Calu3 (cell line): ENCODE measurements at regions not wholly inside any gene's neighbourhood (a gene's known extent, or its start where the extent isn't known, plus 50 kb on each side); places are given as distances from the start of the nearest gene placed in this dataset.

ENCODE experiments used
- BruUV-seq: library from RNA; stranded (reverse); fragments of 400-500 nt; replicated peaks from 2 replicates; lab custom pipeline; 2021; lab: Mats Ljungman, UMichigan
- CTCF ChIA-PET: fragments of 300-600 bp; sonication (Branson Sonifier 250); formaldehyde crosslinking; loops from one replicate; lab custom pipeline; 2022; ENCODE audit warnings: antibody characterized with exemption; lab: Charles Lee
- DNase-seq: peaks from one replicate; pipeline ENCODE4 v3.0.0; 2022
- H3K27ac Mint-ChIP-seq: one replicate; pipeline ENCODE4 v1.8.0; 2022; ENCODE audit warnings: mixed read lengths; ENCODE audit not compliant: unreplicated experiment
- H3K27me3 Mint-ChIP-seq: one replicate; pipeline ENCODE4 v1.8.0; 2022; ENCODE audit warnings: mixed read lengths; ENCODE audit not compliant: unreplicated experiment
- H3K36me3 Mint-ChIP-seq: one replicate; pipeline ENCODE4 v1.8.0; 2022; ENCODE audit warnings: mild to moderate bottlenecking, moderate library complexity, mixed read lengths; ENCODE audit not compliant: insufficient read depth, unreplicated experiment
- H3K4me1 Mint-ChIP-seq: one replicate; pipeline ENCODE4 v1.8.0; 2022; ENCODE audit warnings: mild to moderate bottlenecking, low read depth, mixed read lengths; ENCODE audit not compliant: unreplicated experiment
- H3K4me3 Mint-ChIP-seq: one replicate; pipeline ENCODE4 v1.8.0; 2022; ENCODE audit warnings: mild to moderate bottlenecking, low read depth, moderate library complexity, mixed read lengths; ENCODE audit not compliant: unreplicated experiment
- H3K9me3 Mint-ChIP-seq: one replicate; pipeline ENCODE4 v1.8.0; 2022; ENCODE audit warnings: low read depth, mixed read lengths; ENCODE audit not compliant: unreplicated experiment
- intact Hi-C: fragments of 100-400 bp; cut with micrococcal nuclease; formaldehyde crosslinking; loops from one replicate; pipeline ENCODE4 v1.10.0; 2022; ENCODE audit not compliant: unreplicated experiment
- TF ChIP-seq, protein P1 (sequence below): fragments of 200-600 bp; IDR thresholded peaks from one replicate; pipeline ENCODE4 v1.8.0; 2022; ENCODE audit warnings: antibody characterized with exemption; ENCODE audit not compliant: unreplicated experiment

DNA sequence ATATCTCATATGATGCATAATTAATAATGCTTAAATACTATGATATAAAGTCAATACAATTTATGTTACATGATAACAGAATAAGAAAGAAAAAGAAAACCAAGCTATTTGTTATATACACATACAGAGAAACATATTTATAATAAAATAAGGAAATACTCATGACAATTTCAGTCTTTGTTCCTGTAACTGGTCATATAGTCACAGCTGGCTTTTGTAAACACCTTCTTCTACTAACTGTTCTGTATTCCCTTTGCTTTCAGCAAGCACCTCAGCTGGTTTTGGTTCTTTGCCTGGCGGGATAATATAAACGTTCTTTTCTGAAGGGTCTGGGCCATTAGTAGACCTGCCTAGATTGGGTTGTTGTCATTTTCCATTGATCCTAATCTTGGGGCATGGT, 158.5 kb downstream of the COPS8 start:
- TF ChIP-seq, protein P1, sequence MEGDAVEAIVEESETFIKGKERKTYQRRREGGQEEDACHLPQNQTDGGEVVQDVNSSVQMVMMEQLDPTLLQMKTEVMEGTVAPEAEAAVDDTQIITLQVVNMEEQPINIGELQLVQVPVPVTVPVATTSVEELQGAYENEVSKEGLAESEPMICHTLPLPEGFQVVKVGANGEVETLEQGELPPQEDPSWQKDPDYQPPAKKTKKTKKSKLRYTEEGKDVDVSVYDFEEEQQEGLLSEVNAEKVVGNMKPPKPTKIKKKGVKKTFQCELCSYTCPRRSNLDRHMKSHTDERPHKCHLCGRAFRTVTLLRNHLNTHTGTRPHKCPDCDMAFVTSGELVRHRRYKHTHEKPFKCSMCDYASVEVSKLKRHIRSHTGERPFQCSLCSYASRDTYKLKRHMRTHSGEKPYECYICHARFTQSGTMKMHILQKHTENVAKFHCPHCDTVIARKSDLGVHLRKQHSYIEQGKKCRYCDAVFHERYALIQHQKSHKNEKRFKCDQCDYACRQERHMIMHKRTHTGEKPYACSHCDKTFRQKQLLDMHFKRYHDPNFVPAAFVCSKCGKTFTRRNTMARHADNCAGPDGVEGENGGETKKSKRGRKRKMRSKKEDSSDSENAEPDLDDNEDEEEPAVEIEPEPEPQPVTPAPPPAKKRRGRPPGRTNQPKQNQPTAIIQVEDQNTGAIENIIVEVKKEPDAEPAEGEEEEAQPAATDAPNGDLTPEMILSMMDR = no peak
- H3K9me3 Mint-ChIP-seq = peaks cover 7% of the 10 kb centered on the region
- no TSS peak for BruUV-seq
- CTCF ChIA-PET = no interaction called here
- no peaks in the 10 kb centered on the region for H3K27me3 Mint-ChIP-seq
- H3K4me3 Mint-ChIP-seq = no peak overlapping the region
- no peak overlapping the region for H3K27ac Mint-ChIP-seq
- peaks cover 24% of the 10 kb centered on the region for H3K4me1 Mint-ChIP-seq
- no peaks in the 10 kb centered on the region for H3K36me3 Mint-ChIP-seq
- intact Hi-C loops = no loop called here
- DNase-seq = no peak

DNA sequence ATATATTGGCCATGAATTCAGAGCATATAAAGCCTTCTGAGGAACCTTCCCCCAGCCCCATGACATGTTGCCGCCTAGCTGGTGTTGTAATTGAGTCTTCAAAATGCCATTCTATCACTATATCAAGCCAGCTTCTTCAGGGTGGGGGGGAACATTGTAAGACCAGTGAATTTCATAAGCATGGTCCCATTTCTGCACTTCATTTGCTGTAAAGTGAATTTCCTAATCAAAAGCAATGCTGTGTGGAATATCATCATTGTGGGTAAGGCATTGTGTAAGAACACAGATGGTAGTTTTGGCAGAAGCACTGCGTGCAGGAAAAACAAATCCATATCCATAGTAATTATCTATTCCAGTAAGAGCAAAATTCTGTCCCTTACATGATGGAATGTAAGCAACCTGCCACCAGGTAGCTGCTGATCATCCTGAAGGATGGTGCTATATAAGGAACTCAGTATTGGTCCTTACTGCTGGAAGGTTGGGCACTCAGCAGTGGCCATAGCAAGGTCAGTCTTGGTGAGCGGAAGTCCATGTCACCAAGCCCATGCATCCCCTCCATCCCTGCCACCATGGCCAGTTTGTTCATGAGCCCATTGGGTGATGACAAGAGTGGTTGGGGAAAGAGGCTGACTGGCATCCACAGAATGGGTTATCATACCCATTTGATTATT, 159.4 kb downstream of the COPS8 start:
- H3K4me1 Mint-ChIP-seq = peaks cover 24% of the 10 kb centered on the region
- H3K36me3 Mint-ChIP-seq = no peaks in the 10 kb centered on the region
- no TSS peak for BruUV-seq
- peaks cover 7% of the 10 kb centered on the region for H3K9me3 Mint-ChIP-seq
- DNase-seq = no peak
- CTCF ChIA-PET = no interaction called here
- no peaks in the 10 kb centered on the region for H3K27me3 Mint-ChIP-seq
- no peak overlapping the region for H3K27ac Mint-ChIP-seq
- TF ChIP-seq, protein P1 = no peak
- H3K4me3 Mint-ChIP-seq = no peak overlapping the region
- intact Hi-C loops = no loop called here

DNA sequence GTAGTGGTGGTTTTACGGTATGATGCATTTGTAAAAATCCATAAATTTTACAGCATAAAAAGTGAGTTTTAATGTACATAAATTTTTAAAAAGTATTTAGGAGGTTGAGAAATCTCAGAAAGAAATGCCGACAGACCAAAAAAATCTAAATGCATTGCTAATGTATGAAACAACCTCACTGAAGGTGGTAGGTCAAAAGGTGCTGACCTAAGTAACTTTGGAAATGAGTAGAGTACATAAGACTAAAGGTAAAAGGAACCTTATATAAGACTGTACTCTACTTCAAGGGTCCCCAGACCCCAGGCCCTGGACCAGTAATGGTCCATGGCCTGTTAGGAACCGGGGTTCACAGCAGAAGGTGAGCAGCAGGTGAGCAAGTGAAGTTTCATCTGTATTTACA, 163.4 kb downstream of the COL6A3 start:
- H3K4me3 Mint-ChIP-seq = no peak overlapping the region
- H3K9me3 Mint-ChIP-seq = no peaks in the 10 kb centered on the region
- H3K27ac Mint-ChIP-seq = no peak overlapping the region
- DNase-seq = no peak
- peaks cover 10% of the 10 kb centered on the region for H3K4me1 Mint-ChIP-seq
- no TSS peak for BruUV-seq
- CTCF ChIA-PET = no interaction called here
- TF ChIP-seq, protein P1 = no peak
- intact Hi-C loops = no loop called here
- no peaks in the 10 kb centered on the region for H3K36me3 Mint-ChIP-seq
- H3K27me3 Mint-ChIP-seq = no peaks in the 10 kb centered on the region

DNA sequence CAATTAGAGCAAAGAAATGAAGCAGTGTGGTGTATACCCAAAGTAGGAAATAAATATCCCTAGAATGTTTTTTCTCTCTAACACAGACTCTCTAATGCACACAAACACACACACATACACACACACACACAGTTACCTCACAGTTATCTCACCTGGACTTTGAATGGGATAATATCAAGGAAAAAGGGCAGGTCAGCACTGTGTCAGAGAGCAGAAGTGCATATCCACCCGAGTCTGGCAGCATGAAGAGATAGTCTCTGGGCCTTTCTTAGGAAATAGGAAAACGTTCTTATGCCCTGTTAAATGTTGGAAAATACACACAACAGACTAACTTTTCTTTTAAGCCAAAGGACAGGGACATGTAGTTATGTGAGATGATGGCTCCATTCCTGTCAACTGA, 162.0 kb downstream of the COL6A3 start:
- intact Hi-C loops = no loop called here
- BruUV-seq = no TSS peak
- no peak for DNase-seq
- no peak overlapping the region for H3K27ac Mint-ChIP-seq
- H3K9me3 Mint-ChIP-seq = no peaks in the 10 kb centered on the region
- no peaks in the 10 kb centered on the region for H3K36me3 Mint-ChIP-seq
- H3K27me3 Mint-ChIP-seq = no peaks in the 10 kb centered on the region
- CTCF ChIA-PET = no interaction called here
- peaks cover 10% of the 10 kb centered on the region for H3K4me1 Mint-ChIP-seq
- TF ChIP-seq, protein P1 = no peak
- H3K4me3 Mint-ChIP-seq = no peak overlapping the region
